ENCODE measurements at regions not wholly inside any gene's neighbourhood (a gene's known extent, or its start where the extent isn't known, plus 50 kb on each side); places are given as distances from the start of the nearest gene placed in this dataset.
A peak's percentile ranks its signal among the peaks of the same experiment; 100 is the strongest.

DNA sequence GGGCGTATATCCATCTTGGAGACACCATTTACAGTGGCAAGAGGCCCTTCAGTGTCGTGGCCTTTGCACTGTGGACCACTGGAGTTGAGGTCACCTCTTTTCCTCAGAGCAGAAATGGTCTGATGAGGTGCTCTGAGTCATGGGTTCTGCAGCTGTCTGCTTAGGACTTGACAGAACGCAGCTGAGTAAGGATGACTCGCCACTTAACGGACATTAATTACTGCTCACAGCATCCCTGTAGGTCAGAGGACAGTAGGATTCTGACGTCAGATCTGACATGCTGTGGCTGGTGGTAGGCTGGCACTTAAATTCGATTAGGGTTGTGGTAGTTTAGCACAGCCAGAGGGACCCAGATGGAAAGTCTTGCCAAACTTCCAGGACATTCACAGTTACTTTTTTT lies 479.4 kb downstream of the DMAC1 start:
- Histone ChIP-seq H3K4me1 (ENCODE audit: control insufficient read depth, extremely low read depth, insufficient read depth, low read length) (no peaks in the 10 kb centered on the region), H3K9me3 (ENCODE audit: control insufficient read depth, low read depth, low read length) (no peaks in the 10 kb centered on the region), H2AFZ (ENCODE audit: control insufficient read depth, low read length) (no peak overlapping the region), H3K9me1 (ENCODE audit: control insufficient read depth, extremely low read depth, insufficient read depth, low read length) (no peaks in the 10 kb centered on the region), H3K9ac (ENCODE audit: control insufficient read depth, extremely low read depth, insufficient read depth, low read length) (no peak overlapping the region), H3K4me3 (ENCODE audit: control insufficient read depth in 2 of 3, extremely low read depth in 1 of 3, insufficient read depth in 2 of 3, low read depth in 1 of 3, low read length in 3 of 3) (no peak overlapping the region), H3K79me2 (ENCODE audit: control insufficient read depth, insufficient read depth, low read length) (no peaks in the 10 kb centered on the region), H3K4me2 (ENCODE audit: control insufficient read depth, extremely low read depth, insufficient read depth, low read depth, low read length) (no peak overlapping the region), H3K27ac (ENCODE audit: control insufficient read depth, insufficient read depth, low read length) (no peak overlapping the region), H3K27me3 (ENCODE audit: control insufficient read depth, extremely low read depth, insufficient read depth, low read length) (no peaks in the 10 kb centered on the region), H3K36me3 (ENCODE audit: control insufficient read depth in 2 of 2, extremely low read depth in 1 of 2, insufficient read depth in 2 of 2, low read length in 2 of 2) (no peaks in the 10 kb centered on the region), H4K20me1 (ENCODE audit: control insufficient read depth, extremely low read depth, insufficient read depth, low read length) (no peaks in the 10 kb centered on the region)
- peak; percentile 33 for DNase-seq (ENCODE audit: low read depth, low spot score)
- dilution Hi-C loops (cut with MboI; ENCODE audit: extremely low pct_ligation_motif_present, low sequenced_read_pairs): no loop called here
- peak; percentile 9 for FAIRE-seq
- TF ChIP-seq, protein P1, sequence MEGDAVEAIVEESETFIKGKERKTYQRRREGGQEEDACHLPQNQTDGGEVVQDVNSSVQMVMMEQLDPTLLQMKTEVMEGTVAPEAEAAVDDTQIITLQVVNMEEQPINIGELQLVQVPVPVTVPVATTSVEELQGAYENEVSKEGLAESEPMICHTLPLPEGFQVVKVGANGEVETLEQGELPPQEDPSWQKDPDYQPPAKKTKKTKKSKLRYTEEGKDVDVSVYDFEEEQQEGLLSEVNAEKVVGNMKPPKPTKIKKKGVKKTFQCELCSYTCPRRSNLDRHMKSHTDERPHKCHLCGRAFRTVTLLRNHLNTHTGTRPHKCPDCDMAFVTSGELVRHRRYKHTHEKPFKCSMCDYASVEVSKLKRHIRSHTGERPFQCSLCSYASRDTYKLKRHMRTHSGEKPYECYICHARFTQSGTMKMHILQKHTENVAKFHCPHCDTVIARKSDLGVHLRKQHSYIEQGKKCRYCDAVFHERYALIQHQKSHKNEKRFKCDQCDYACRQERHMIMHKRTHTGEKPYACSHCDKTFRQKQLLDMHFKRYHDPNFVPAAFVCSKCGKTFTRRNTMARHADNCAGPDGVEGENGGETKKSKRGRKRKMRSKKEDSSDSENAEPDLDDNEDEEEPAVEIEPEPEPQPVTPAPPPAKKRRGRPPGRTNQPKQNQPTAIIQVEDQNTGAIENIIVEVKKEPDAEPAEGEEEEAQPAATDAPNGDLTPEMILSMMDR (optimal IDR thresholded peaks at IDR 0.05 in 1 of 3, IDR thresholded peaks at IDR 0.05 in 1 of 3, conservative IDR thresholded peaks at IDR 0.05 in 1 of 3; ENCODE audit: extremely low read depth in 1 of 3, insufficient read depth in 2 of 3, low read length in 3 of 3): no peak
- no peak for TF ChIP-seq EZH2 (IDR thresholded peaks at IDR 0.05; ENCODE audit: low read length)

DNA sequence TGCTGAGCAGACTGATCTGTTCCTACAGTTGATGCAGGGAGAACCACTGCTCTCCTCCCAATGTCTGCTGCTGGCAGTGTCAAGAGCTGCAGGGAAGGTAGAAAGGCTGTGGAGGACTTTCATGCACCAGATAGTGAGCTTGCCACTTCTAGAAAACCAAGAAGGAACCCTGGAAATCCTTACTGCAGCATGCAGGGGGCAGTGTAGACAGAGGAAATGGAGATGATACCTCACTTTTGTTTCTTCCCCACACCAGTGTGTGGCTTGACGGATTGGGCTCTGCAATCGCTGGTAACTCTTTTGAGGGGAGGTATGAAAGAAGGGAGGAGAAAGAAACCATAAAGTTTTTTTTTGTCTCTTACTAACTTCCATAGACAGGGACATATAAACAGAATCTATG lies 480.7 kb downstream of the DMAC1 start:
- DNase-seq (ENCODE audit: low read depth, low spot score) (no peak), FAIRE-seq (no peak)
- H4K20me1 ChIP-seq (ENCODE audit: control insufficient read depth, extremely low read depth, insufficient read depth, low read length): no peaks in the 10 kb centered on the region
- no peak overlapping the region for H3K4me2 ChIP-seq (ENCODE audit: control insufficient read depth, extremely low read depth, insufficient read depth, low read depth, low read length)
- no peaks in the 10 kb centered on the region for H3K9me1 ChIP-seq (ENCODE audit: control insufficient read depth, extremely low read depth, insufficient read depth, low read length)
- H3K36me3 ChIP-seq (ENCODE audit: control insufficient read depth in 2 of 2, extremely low read depth in 1 of 2, insufficient read depth in 2 of 2, low read length in 2 of 2): no peaks in the 10 kb centered on the region
- no peaks in the 10 kb centered on the region for H3K4me1 ChIP-seq (ENCODE audit: control insufficient read depth, extremely low read depth, insufficient read depth, low read length)
- dilution Hi-C loops (cut with MboI; ENCODE audit: extremely low pct_ligation_motif_present, low sequenced_read_pairs): no loop called here
- H3K4me3 ChIP-seq (ENCODE audit: control insufficient read depth in 2 of 3, extremely low read depth in 1 of 3, insufficient read depth in 2 of 3, low read depth in 1 of 3, low read length in 3 of 3): no peak overlapping the region
- no peaks in the 10 kb centered on the region for H3K27me3 ChIP-seq (ENCODE audit: control insufficient read depth, extremely low read depth, insufficient read depth, low read length)
- TF ChIP-seq, protein P1 (optimal IDR thresholded peaks at IDR 0.05 in 1 of 3, IDR thresholded peaks at IDR 0.05 in 1 of 3, conservative IDR thresholded peaks at IDR 0.05 in 1 of 3; ENCODE audit: extremely low read depth in 1 of 3, insufficient read depth in 2 of 3, low read length in 3 of 3): peak in 1 of 3 experiments; percentile 11
- TF ChIP-seq EZH2 (IDR thresholded peaks at IDR 0.05; ENCODE audit: low read length): no peak
- H3K9me3 ChIP-seq (ENCODE audit: control insufficient read depth, low read depth, low read length): no peaks in the 10 kb centered on the region
- H3K79me2 ChIP-seq (ENCODE audit: control insufficient read depth, insufficient read depth, low read length): no peaks in the 10 kb centered on the region
- H3K27ac ChIP-seq (ENCODE audit: control insufficient read depth, insufficient read depth, low read length): no peak overlapping the region
- H2AFZ ChIP-seq (ENCODE audit: control insufficient read depth, low read length): no peak overlapping the region
- H3K9ac ChIP-seq (ENCODE audit: control insufficient read depth, extremely low read depth, insufficient read depth, low read length): no peak overlapping the region

All from keratinocyte (primary cell).